GM21515 (cell line): ENCODE measurements at regions not wholly inside any gene's neighbourhood (a gene's known extent, or its start where the extent isn't known, plus 50 kb on each side); places are given as distances from the start of the nearest gene placed in this dataset.

ENCODE experiments used
- ATAC-seq: cut with Tn5 transposase; IDR thresholded peaks from one replicate; pipeline ENCODE4 v1.9.1; 2021; ENCODE audit not compliant: unreplicated experiment

- no peak for ATAC-seq
These were observed 1081.5 kb downstream of the VRK1 start for GRCh38 chr14:97878727-97879126.

DNA sequence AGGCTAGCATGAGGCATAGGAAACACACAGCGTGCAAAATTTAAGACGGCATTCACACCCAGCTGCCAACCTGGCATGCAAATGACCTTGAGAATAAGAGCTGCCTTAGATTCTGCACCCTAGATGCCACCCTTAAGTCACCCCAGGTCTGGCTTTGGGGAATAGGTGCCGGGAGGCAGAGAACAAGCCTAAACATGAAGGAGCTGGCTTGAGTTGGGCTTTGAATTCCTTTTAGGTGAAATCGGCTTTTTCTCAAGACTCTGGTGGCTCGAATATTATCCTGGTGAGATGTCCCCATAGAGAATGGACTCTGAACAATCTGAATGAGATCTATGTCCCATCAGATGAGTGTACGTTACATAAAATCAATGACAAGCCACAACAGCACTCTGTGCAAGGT lies 1090.5 kb downstream of the VRK1 start:
- no peak for ATAC-seq

DNA sequence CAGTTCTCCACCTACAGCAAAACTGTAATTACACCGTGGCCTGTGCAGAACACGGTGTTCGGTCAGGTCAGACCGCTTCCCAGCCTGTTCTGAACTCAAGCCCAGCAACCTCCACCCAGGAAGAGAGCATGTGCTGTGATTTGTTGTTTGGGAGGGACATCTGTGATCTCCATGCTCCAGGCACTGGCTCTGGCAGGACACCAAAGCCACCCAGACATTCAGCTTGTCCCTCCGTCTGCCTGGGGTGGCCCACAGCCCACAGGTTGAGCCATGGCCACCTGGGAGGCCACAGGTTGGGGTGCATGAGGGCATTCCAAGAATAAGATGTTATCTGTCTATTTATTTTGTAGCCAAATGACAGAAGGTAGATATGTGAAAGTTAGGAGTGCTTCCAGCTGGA lies 1091.1 kb downstream of the VRK1 start:
- no peak for ATAC-seq

- ATAC-seq: no peak
These were observed 1094.3 kb downstream of the VRK1 start for GRCh38 chr14:97891515-97891914.

DNA sequence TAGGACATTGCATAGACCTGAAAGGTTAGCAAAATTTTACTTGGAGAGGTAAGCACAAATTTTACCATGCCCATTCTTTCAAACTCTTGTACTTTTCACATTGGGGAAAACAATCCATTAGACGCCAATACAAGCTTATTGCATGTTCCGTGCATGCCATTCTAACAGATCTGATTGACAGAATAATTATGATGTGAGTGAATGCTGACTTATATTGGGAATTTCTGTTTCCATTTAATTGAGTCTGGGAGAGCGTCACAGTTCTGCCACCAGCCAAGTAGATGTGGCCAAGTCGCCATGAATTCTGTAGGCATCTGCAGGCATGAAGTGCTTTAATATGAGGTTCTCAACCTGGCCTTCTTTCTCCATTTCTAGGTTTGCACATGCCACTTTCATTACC lies 1097.4 kb downstream of the VRK1 start:
- no peak for ATAC-seq

- ATAC-seq: no peak
These were observed 1103.1 kb downstream of the VRK1 start for GRCh38 chr14:97900196-97900854.

DNA sequence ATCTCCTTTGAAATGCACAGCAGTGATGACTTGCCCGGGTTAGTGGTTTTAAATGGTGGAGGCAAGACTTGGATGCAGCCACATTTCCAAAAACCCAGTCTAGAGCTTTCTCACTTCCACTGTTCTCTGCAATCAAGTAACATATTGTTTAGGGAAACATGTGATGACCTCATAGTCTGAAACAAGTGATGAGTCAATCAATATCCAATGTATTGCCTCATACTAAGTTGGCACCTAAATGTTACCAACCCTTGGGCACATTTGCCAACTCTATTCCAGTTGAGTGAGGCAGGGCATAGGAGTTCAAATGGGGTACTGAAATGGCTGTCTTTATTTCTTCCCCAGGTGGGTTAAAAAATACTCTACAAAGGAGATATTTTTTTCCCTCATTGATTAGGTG lies 1105.4 kb downstream of the VRK1 start:
- no peak for ATAC-seq

DNA sequence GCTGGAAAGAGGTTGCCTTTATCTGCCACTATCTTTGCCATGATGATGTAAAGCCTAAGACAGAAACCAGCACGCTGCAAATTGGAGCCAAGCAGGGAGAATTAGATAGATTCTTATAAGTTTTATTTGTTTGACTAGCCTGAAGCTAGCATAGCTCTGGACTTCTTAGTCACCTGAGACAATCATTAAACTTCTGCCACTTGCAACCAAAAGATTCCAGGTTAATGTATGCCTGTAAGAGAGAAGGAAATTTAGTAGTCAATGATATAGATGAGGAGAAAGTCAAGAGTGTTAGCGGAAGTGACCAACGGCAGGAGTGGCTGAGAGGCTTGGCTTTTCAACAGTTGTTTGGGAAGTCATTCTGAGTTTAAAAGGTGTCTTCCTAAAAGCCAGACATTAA lies 1106.6 kb downstream of the VRK1 start:
- ATAC-seq: no peak

GRCh38 chr14:97912217-97912616 lies 1115.0 kb downstream of the VRK1 start:
- ATAC-seq: no peak

GRCh38 chr14:97916100-97916499 lies 1118.9 kb downstream of the VRK1 start:
- no peak for ATAC-seq

GRCh38 chr14:97916669-97917568 lies 1119.7 kb downstream of the VRK1 start:
- no peak for ATAC-seq

GRCh38 chr14:97920201-97920600 lies 1123.0 kb downstream of the VRK1 start:
- ATAC-seq: no peak

DNA sequence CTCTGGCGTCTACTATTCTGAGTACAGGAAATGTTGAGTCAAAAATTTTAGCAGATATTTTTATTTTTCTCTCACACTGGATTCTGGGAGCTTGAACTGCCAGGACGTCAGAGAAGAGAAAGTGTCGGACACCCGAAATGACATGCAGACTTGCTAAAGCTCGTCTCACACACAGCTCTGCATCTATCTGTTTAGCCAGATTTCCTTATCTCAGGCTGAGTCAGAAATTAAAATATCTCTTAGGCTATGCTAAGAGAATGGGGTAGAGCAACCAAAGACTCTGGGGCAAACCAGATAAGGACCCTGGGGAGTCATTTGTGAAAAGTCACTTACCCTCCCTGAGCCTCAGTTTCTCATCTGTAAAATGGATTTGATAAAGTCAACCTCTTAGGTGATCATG lies 1124.1 kb downstream of the VRK1 start:
- ATAC-seq: no peak

DNA sequence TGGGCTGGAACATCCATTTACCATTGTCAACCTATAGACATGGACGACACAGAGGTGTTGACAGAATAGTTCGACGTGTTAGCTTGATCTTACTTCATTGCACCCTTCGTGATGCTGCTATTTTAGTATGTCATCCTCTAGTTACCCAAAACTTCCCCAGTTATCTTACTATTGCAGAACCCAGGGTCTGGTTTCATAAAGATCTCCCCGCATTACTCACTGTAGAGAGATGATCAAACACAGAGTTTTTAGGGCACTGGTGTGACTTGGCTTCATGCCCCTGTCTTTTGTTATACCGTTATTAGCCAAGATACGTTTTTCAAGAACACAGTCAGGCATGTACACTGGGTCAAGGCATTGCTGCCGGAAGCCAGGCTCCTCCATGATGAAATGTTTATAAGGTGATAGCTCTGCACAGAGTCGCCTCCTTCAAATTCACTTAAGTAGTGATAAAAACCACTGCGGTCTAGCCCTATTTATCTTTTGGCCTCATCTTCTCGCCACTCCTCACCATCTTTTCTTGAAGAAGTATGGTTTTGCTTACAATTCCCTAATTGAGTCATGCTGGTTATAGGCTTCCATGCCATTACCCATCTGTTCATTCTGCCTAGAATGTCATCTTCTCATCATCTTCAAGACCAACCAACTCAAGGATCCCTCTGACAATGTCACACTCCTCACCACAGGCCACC lies 1127.9 kb downstream of the VRK1 start:
- no peak for ATAC-seq

DNA sequence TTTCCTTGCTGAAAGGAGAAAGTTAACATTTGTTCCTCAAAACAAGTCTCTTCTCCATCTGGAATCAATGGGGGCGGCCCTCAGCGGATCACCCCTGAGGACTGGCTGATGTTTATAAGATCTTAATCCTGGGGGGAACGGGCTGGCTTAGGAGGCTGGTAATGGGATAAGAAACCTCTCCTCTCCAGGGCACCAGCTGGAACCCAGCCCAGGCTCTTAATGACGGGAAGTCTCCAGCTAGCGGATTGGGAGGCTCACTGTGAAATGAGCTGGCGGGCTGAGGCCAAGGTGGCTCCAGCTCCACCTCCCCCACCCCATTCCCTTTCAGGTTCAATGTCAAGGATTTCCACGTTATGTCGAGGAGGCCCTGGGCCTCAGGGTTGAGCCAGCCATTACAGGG lies 1133.0 kb downstream of the VRK1 start:
- ATAC-seq: no peak

GRCh38 chr14:97931273-97931672 lies 1134.1 kb downstream of the VRK1 start:
- ATAC-seq: no peak

DNA sequence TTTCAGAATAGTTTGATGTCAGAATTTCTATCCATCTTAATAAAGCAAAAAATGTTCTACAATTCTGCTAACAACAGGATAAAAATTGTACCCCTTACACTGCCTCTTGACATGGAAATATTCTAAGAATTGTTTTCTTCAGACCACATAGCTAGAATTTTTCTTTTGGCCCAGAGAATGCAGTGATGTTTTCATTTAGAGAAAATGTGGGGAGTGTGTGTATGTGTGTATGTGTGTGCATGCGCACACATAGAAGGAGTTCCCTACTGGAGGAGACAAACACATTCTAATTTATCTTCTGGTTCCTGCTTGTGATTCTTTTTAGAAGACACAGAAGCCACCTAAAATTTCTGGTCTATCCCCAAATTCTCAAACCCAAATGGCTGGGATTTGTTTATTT lies 1145.7 kb downstream of the VRK1 start:
- no peak for ATAC-seq

DNA sequence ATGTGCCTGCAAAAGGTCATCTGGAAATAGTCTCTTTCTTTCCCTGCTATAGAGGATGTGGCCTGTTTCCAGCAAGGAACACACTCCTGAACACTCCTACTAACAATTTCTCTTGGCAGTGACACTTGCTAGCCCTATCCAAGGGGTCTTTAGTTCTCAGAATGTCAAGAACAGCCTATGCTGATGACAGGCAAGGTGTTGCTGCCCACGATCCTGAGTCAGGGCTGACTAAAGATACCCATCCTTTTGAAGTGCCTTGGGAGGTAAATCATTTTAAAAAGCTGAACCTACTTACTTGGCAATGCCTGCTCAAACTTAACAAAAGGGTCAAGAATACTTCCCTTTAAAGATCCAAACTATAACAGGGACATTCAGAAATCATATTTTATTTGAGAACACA lies 1146.4 kb downstream of the VRK1 start:
- ATAC-seq: no peak

DNA sequence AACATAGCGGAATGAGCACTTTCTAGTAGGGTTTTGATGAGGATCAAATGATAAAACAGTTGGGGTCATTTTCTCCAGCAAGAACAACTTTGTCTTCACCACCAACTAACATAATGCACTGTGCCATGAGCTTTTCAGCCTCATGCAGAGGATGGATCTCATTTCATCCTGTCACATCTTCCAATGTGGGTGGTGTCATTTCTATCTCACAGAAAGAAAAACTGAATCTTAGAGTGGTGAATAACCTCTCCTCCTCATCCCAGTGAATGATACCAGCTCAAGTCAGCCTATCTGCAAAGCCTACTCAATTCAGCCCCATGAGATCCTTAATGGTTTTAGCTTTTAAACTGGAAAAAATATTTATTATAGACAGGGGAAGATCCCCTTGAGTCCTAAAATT lies 1147.2 kb downstream of the VRK1 start:
- no peak for ATAC-seq

GRCh38 chr14:97945631-97946030 lies 1148.4 kb downstream of the VRK1 start:
- no peak for ATAC-seq

DNA sequence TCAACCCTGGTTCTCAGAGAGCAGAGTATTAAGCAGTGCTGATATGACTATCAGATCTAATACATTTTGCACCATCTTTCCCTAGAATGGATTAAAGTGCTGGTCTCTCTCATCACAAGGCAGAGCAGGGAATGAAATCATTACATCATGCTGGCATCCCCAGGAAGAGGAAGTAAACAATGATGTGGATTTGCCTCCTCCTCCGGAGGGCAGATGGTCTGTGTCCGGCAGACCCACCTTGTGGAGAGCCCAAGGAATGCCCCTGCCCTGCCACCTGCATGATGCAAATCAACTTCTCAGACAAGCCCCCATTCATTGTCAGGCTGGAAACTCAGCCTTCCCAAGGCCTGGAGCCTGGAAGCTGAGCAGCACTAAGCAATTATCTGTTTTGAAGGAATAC lies 1149.1 kb downstream of the VRK1 start:
- no peak for ATAC-seq

DNA sequence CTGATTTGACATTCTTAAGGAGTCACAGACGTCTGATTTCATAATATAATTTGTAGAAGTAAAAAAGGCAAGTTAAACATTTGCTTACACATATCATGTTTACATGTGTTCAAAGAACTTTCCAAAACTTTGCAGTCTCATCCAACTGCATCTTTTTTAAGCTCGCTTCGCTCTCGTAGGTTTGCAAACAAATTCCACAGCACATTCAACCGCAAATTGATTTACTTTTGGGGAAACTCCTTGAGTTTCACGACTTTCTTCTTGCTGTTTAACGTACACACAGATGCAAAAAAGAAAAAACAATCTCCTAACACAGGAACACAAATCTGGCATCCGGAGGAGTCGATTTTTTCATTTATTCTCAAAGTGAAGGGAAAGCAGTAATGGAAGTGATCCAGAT lies 1149.5 kb downstream of the VRK1 start:
- ATAC-seq: no peak
